ENCODE measurements at regions not wholly inside any gene's neighbourhood (a gene's known extent, or its start where the extent isn't known, plus 50 kb on each side); places are given as distances from the start of the nearest gene placed in this dataset.

DNA sequence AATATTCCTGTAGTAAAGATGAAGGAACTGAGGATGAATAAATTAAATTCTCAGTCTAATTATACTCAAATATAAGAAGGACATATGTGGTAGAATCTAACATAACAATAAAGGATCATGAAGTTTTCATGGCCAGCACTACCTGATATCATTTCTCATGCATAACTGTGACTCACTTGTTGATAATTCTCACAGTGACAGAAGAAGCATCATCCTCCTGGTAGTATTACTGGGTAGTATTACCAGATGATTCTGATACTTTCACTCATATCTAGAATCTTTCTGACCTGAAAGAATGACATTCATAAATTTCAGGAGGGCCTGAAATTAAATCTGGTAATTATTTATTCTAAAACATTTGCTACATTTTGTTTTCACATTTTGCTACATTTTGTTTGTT is 1375.0 kb downstream of the EPHA7 start:
- Histone ChIP-seq H3K4me1 (ENCODE audit: control insufficient read depth in 5 of 5, insufficient read depth in 5 of 5, low read length in 5 of 5) (no peaks in the 10 kb centered on the region), H3K27ac (ENCODE audit: low read depth, low read length) (no peak overlapping the region), H3K36me3 (ENCODE audit: control insufficient read depth in 5 of 5, insufficient read depth in 5 of 5, low read length in 5 of 5) (no peaks in the 10 kb centered on the region)

GRCh38 chr6:92043777-92044176 is 1375.6 kb downstream of the EPHA7 start:
- no peaks in the 10 kb centered on the region for H3K27me3 ChIP-seq (ENCODE audit: control insufficient read depth in 5 of 5, insufficient read depth in 4 of 5, low read length in 5 of 5)
- no peaks in the 10 kb centered on the region for H3K36me3 ChIP-seq (ENCODE audit: control insufficient read depth in 5 of 5, insufficient read depth in 5 of 5, low read length in 5 of 5)
- H3K4me3 ChIP-seq (ENCODE audit: low read depth in 1 of 5, low read length in 5 of 5): no peak overlapping the region
- no peak overlapping the region for H3K9ac ChIP-seq (ENCODE audit: low read length in 5 of 5)
- no peaks in the 10 kb centered on the region for H3K9me3 ChIP-seq (ENCODE audit: control insufficient read depth in 5 of 5, low read length in 5 of 5)
- H3K27ac ChIP-seq (ENCODE audit: low read depth, low read length): no peak overlapping the region
- H3K4me1 ChIP-seq (ENCODE audit: control insufficient read depth in 5 of 5, insufficient read depth in 5 of 5, low read length in 5 of 5): no peaks in the 10 kb centered on the region

More for the DNA sequence above, 1375.0 kb downstream of the EPHA7 start:
- Histone ChIP-seq H3K27me3 (ENCODE audit: control insufficient read depth in 5 of 5, insufficient read depth in 4 of 5, low read length in 5 of 5) (no peaks in the 10 kb centered on the region), H3K9ac (ENCODE audit: low read length in 5 of 5) (no peak overlapping the region), H3K4me3 (ENCODE audit: low read depth in 1 of 5, low read length in 5 of 5) (no peak overlapping the region), H3K9me3 (ENCODE audit: control insufficient read depth in 5 of 5, low read length in 5 of 5) (no peaks in the 10 kb centered on the region)

- Histone ChIP-seq H3K9me3 (ENCODE audit: control insufficient read depth in 5 of 5, low read length in 5 of 5) (no peaks in the 10 kb centered on the region), H3K27me3 (ENCODE audit: control insufficient read depth in 5 of 5, insufficient read depth in 4 of 5, low read length in 5 of 5) (no peaks in the 10 kb centered on the region), H3K9ac (ENCODE audit: low read length in 5 of 5) (no peak overlapping the region), H3K4me1 (ENCODE audit: control insufficient read depth in 5 of 5, insufficient read depth in 5 of 5, low read length in 5 of 5) (no peaks in the 10 kb centered on the region), H3K36me3 (ENCODE audit: control insufficient read depth in 5 of 5, insufficient read depth in 5 of 5, low read length in 5 of 5) (no peaks in the 10 kb centered on the region), H3K27ac (ENCODE audit: low read depth, low read length) (no peak overlapping the region), H3K4me3 (ENCODE audit: low read depth in 1 of 5, low read length in 5 of 5) (no peak overlapping the region)
Observed at GRCh38 chr6:92026878-92027277, 1392.5 kb downstream of the EPHA7 start.

DNA sequence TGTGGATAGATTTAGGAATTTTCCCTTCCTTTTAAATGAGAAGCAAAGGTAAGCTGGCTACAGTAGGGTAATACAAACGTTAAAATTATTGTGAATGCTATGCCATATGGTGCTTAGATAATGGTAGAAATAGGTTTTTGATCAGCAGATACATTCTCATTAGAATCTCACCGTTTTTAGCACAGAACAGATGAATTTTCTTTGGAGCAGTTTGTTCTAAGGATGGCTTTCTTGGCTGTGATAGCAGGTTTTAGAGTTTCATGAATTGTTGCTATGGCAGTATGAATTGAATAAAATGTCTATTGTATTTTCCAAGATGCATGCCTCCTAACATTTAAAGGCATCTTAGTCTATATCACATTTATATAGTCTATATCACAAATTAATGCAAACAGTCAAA is 1394.5 kb downstream of the EPHA7 start:
- no peaks in the 10 kb centered on the region for H3K4me1 ChIP-seq (ENCODE audit: control insufficient read depth in 5 of 5, insufficient read depth in 5 of 5, low read length in 5 of 5)
- no peaks in the 10 kb centered on the region for H3K27me3 ChIP-seq (ENCODE audit: control insufficient read depth in 5 of 5, insufficient read depth in 4 of 5, low read length in 5 of 5)
- no peak overlapping the region for H3K4me3 ChIP-seq (ENCODE audit: low read depth in 1 of 5, low read length in 5 of 5)
- no peak overlapping the region for H3K27ac ChIP-seq (ENCODE audit: low read depth, low read length)
- no peaks in the 10 kb centered on the region for H3K9me3 ChIP-seq (ENCODE audit: control insufficient read depth in 5 of 5, low read length in 5 of 5)
- no peaks in the 10 kb centered on the region for H3K36me3 ChIP-seq (ENCODE audit: control insufficient read depth in 5 of 5, insufficient read depth in 5 of 5, low read length in 5 of 5)
- H3K9ac ChIP-seq (ENCODE audit: low read length in 5 of 5): no peak overlapping the region

DNA sequence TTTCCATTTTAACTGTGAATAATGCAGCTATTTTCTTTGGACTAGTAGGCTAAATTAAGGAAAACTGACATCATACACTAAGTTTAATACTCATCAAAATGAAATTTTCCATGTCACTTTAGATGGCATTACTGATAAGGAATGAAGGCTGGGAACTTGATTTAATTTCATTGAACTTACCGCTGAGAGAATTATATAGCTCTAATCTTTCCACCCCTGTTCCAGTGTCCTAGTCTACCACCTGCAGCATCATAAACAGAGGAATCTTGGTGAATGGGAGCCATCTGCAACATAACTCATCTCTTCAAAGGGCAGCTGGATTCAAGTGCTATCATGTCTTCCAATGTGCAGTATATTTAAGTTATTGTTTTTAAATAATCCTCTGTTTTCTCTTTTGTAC is 1395.2 kb downstream of the EPHA7 start:
- no peak overlapping the region for H3K4me3 ChIP-seq (ENCODE audit: low read depth in 1 of 5, low read length in 5 of 5)
- no peaks in the 10 kb centered on the region for H3K4me1 ChIP-seq (ENCODE audit: control insufficient read depth in 5 of 5, insufficient read depth in 5 of 5, low read length in 5 of 5)
- no peak overlapping the region for H3K27ac ChIP-seq (ENCODE audit: low read depth, low read length)
- no peaks in the 10 kb centered on the region for H3K36me3 ChIP-seq (ENCODE audit: control insufficient read depth in 5 of 5, insufficient read depth in 5 of 5, low read length in 5 of 5)
- no peaks in the 10 kb centered on the region for H3K9me3 ChIP-seq (ENCODE audit: control insufficient read depth in 5 of 5, low read length in 5 of 5)
- H3K27me3 ChIP-seq (ENCODE audit: control insufficient read depth in 5 of 5, insufficient read depth in 4 of 5, low read length in 5 of 5): no peaks in the 10 kb centered on the region
- no peak overlapping the region for H3K9ac ChIP-seq (ENCODE audit: low read length in 5 of 5)

DNA sequence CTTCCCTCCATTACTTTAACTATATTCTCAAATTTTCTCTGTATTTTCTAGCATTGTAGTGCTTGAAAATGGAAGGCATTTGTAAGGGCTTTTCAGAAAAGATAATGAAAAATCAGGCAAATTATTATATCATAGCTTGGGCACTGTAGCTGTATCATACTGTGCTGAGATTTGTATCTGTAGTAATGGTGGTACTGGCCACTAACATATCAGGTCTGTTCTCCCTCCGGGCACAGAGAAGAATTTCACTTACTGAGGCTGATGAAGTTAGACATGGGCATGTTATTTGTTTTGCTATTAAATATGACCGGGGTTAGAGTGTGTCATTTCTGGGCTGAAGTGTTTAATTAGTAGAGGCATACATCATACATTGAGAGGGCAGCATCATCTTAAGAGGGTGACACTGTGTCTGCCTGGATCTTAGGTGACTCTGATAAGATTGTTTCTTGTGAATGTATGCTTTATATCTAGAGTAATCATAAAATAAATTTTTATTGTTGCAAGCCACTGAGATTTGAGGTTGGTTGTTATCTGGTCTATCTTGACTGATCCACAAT is 1395.9 kb downstream of the EPHA7 start:
- Histone ChIP-seq H3K4me3 (ENCODE audit: low read depth in 1 of 5, low read length in 5 of 5) (no peak overlapping the region), H3K27me3 (ENCODE audit: control insufficient read depth in 5 of 5, insufficient read depth in 4 of 5, low read length in 5 of 5) (no peaks in the 10 kb centered on the region), H3K4me1 (ENCODE audit: control insufficient read depth in 5 of 5, insufficient read depth in 5 of 5, low read length in 5 of 5) (no peaks in the 10 kb centered on the region)

DNA sequence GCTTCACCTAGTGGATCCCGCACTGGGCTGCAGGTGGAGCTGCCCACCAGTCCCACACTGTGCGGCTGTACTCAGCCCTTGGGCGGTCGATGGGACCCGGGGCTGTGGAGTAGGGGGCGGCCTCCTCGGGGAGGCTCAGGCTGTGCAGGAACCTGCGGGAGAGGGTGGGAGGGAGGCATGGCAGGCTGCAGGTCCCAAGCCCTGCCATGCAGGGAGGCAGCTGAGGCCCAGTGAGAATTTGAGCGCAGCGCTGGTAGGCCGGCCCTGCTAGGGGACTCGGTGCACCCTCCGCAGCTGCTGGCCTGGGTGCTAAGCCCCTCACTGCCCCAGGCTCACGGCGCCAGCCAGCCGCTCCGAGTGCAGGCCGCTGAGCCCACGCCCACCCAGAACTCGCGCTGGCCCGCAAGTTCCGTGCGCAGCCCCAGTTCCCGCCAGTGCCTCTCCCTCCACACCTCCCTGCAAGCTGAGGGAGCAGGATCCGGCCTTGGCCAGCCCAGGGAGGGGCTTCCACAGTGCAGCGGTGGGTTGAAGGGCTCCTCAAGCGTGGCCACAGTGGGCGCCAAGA is 1407.6 kb downstream of the EPHA7 start:
- Histone ChIP-seq H3K9ac (ENCODE audit: low read length in 5 of 5) (no peak overlapping the region), H3K27ac (ENCODE audit: low read depth, low read length) (no peak overlapping the region), H3K36me3 (ENCODE audit: control insufficient read depth in 5 of 5, insufficient read depth in 5 of 5, low read length in 5 of 5) (no peaks in the 10 kb centered on the region), H3K4me1 (ENCODE audit: control insufficient read depth in 5 of 5, insufficient read depth in 5 of 5, low read length in 5 of 5) (no peaks in the 10 kb centered on the region), H3K9me3 (ENCODE audit: control insufficient read depth in 5 of 5, low read length in 5 of 5) (peaks cover 0 to 5% (median 3%) of the 10 kb centered on the region in 5 donors), H3K27me3 (ENCODE audit: control insufficient read depth in 5 of 5, insufficient read depth in 4 of 5, low read length in 5 of 5) (no peaks in the 10 kb centered on the region), H3K4me3 (ENCODE audit: low read depth in 1 of 5, low read length in 5 of 5) (no peak overlapping the region)

More for the DNA sequence above, 1395.9 kb downstream of the EPHA7 start:
- no peaks in the 10 kb centered on the region for H3K9me3 ChIP-seq (ENCODE audit: control insufficient read depth in 5 of 5, low read length in 5 of 5)
- H3K36me3 ChIP-seq (ENCODE audit: control insufficient read depth in 5 of 5, insufficient read depth in 5 of 5, low read length in 5 of 5): no peaks in the 10 kb centered on the region
- H3K9ac ChIP-seq (ENCODE audit: low read length in 5 of 5): no peak overlapping the region
- H3K27ac ChIP-seq (ENCODE audit: low read depth, low read length): no peak overlapping the region

DNA sequence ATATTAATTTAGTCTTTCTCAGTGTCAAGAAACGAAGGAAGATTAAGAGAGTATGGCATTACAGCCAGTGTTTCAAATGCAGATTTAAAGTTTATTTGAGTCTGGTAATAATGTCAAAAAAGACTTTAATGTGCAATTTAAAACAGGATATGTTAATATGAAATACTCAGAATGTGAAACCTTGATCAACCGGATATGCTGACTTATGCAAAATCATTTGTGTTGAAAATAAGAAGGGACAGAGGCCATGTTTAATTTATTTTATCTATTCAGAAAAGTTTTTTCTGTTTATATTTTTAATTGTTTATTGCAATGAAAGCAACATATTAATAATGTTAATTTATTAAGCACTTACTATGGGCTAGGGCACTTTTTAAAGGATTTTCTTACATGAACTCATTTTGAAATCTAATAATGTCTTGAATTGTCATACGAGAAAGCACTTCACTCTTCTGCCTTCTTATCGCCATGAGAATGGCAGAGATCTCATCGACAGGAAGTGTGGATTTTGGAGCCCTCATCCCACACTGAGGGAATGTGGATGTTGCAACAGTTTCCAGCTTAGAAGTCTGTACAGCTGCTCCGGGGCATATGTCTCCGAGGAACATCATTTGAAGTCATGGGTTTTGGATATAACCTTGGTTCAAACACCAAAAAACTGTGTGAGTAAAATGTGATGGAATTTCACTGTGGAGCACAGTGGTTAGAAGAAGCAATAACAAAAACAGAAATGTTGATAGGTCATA is 1410.4 kb downstream of the EPHA7 start:
- no peaks in the 10 kb centered on the region for H3K36me3 ChIP-seq (ENCODE audit: control insufficient read depth in 5 of 5, insufficient read depth in 5 of 5, low read length in 5 of 5)
- H3K27me3 ChIP-seq (ENCODE audit: control insufficient read depth in 5 of 5, insufficient read depth in 4 of 5, low read length in 5 of 5): no peaks in the 10 kb centered on the region
- no peak overlapping the region for H3K9ac ChIP-seq (ENCODE audit: low read length in 5 of 5)

GRCh38 chr6:92000112-92000511 is 1413.2 kb upstream of the MAP3K7 start:
- Histone ChIP-seq H3K9me3 (ENCODE audit: control insufficient read depth in 5 of 5, low read length in 5 of 5) (peaks cover 0 to 7% (median 0%) of the 10 kb centered on the region in 5 donors), H3K27me3 (ENCODE audit: control insufficient read depth in 5 of 5, insufficient read depth in 4 of 5, low read length in 5 of 5) (no peaks in the 10 kb centered on the region), H3K9ac (ENCODE audit: low read length in 5 of 5) (no peak overlapping the region), H3K27ac (ENCODE audit: low read depth, low read length) (no peak overlapping the region), H3K4me3 (ENCODE audit: low read depth in 1 of 5, low read length in 5 of 5) (no peak overlapping the region), H3K36me3 (ENCODE audit: control insufficient read depth in 5 of 5, insufficient read depth in 5 of 5, low read length in 5 of 5) (no peaks in the 10 kb centered on the region), H3K4me1 (ENCODE audit: control insufficient read depth in 5 of 5, insufficient read depth in 5 of 5, low read length in 5 of 5) (no peaks in the 10 kb centered on the region)

More for the DNA sequence above, 1410.4 kb downstream of the EPHA7 start:
- H3K4me1 ChIP-seq (ENCODE audit: control insufficient read depth in 5 of 5, insufficient read depth in 5 of 5, low read length in 5 of 5): no peaks in the 10 kb centered on the region
- peaks cover 0 to 5% (median 3%) of the 10 kb centered on the region in 5 donors for H3K9me3 ChIP-seq (ENCODE audit: control insufficient read depth in 5 of 5, low read length in 5 of 5)
- no peak overlapping the region for H3K4me3 ChIP-seq (ENCODE audit: low read depth in 1 of 5, low read length in 5 of 5)
- H3K27ac ChIP-seq (ENCODE audit: low read depth, low read length): no peak overlapping the region

GRCh38 chr6:91994787-91995186 is 1407.9 kb upstream of the MAP3K7 start:
- Histone ChIP-seq H3K4me3 (ENCODE audit: low read depth in 1 of 5, low read length in 5 of 5) (no peak overlapping the region), H3K27ac (ENCODE audit: low read depth, low read length) (no peak overlapping the region), H3K36me3 (ENCODE audit: control insufficient read depth in 5 of 5, insufficient read depth in 5 of 5, low read length in 5 of 5) (no peaks in the 10 kb centered on the region), H3K9ac (ENCODE audit: low read length in 5 of 5) (no peak overlapping the region), H3K9me3 (ENCODE audit: control insufficient read depth in 5 of 5, low read length in 5 of 5) (peaks cover 0 to 5% (median 0%) of the 10 kb centered on the region in 5 donors), H3K4me1 (ENCODE audit: control insufficient read depth in 5 of 5, insufficient read depth in 5 of 5, low read length in 5 of 5) (no peaks in the 10 kb centered on the region), H3K27me3 (ENCODE audit: control insufficient read depth in 5 of 5, insufficient read depth in 4 of 5, low read length in 5 of 5) (no peaks in the 10 kb centered on the region)

All from subcutaneous abdominal adipose tissue (tissue), 5 donors.